ENCODE measurements at regions not wholly inside any gene's neighbourhood (a gene's known extent, or its start where the extent isn't known, plus 50 kb on each side); places are given as distances from the start of the nearest gene placed in this dataset.
"Not testable (repeated sequence)": the region's sequence is repeated elsewhere in the genome, so short reads cannot be mapped to it uniquely, and the experiment has no call there.

GRCh38 chr7:124101173-124101768 is 68.4 kb upstream of the TMEM229A start:
- peak; percentile 40 for DNase-seq

- no peak for DNase-seq
Observed at GRCh38 chr7:124100190-124100589, 67.3 kb upstream of the TMEM229A start.

GRCh38 chr7:124099585-124099984 is 66.7 kb upstream of the TMEM229A start:
- DNase-seq, result not testable (repeated sequence)

- DNase-seq, result no peak
Observed at GRCh38 chr7:124089621-124090020, 56.8 kb upstream of the TMEM229A start.

- no peak for DNase-seq
Observed at GRCh38 chr7:124088590-124088989, 55.7 kb upstream of the TMEM229A start.

- DNase-seq, result no peak
Observed at GRCh38 chr7:124086843-124087242, 54.0 kb upstream of the TMEM229A start.

- DNase-seq, result peak; percentile 78
Observed at GRCh38 chr7:124085179-124085578, 52.3 kb upstream of the TMEM229A start.

- no peak for DNase-seq
Observed at GRCh38 chr7:124084024-124084423, 51.2 kb upstream of the TMEM229A start.
